ENCODE measurements at regions not wholly inside any gene's neighbourhood (a gene's known extent, or its start where the extent isn't known, plus 50 kb on each side); places are given as distances from the start of the nearest gene placed in this dataset.

GRCh38 chr11:103619938-103620337 is 416.5 kb upstream of the DDI1 start:
- no peak for DNase-seq
- Histone ChIP-seq H3K4me3 (ENCODE audit: low read depth, low read length) (no peak overlapping the region), H3K27me3 (replicated peaks) (no peaks in the 10 kb centered on the region), H3K36me3 (replicated peaks) (no peaks in the 10 kb centered on the region), H3K27ac (no peak overlapping the region)
- in situ Hi-C loops (cut with HindIII; ENCODE audit: low pct_ligation_motif_present, low sequenced_read_pairs): no loop called here
- TF ChIP-seq CTCF (IDR thresholded peaks at IDR 0.05; ENCODE audit: low read depth, low read length, missing control alignments): no peak

DNA sequence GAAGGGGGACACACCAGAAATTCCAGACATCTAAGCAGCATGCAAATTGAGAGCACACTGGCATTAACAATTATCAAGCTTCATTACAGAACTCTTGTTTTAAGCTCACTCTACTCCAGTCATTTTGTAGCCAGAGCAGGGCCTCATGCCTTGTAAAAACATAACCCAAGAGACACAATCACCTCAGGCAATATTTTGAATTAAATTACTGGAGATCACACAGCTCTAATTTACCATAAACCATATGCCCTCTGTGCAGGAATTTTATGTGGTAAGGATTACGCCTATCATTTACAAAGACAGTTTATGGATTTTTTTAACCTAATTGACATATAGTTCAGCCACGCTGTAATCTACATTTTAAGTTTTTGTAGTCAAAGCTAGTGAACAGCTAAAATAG is 414.1 kb upstream of the DDI1 start:
- no peak for TF ChIP-seq CTCF (IDR thresholded peaks at IDR 0.05; ENCODE audit: low read depth, low read length, missing control alignments)
- Histone ChIP-seq H3K4me3 (ENCODE audit: low read depth, low read length) (no peak overlapping the region), H3K27ac (no peak overlapping the region), H3K36me3 (replicated peaks) (no peaks in the 10 kb centered on the region), H3K27me3 (replicated peaks) (no peaks in the 10 kb centered on the region)
- no peak for DNase-seq
- in situ Hi-C loops (cut with HindIII; ENCODE audit: low pct_ligation_motif_present, low sequenced_read_pairs): no loop called here

DNA sequence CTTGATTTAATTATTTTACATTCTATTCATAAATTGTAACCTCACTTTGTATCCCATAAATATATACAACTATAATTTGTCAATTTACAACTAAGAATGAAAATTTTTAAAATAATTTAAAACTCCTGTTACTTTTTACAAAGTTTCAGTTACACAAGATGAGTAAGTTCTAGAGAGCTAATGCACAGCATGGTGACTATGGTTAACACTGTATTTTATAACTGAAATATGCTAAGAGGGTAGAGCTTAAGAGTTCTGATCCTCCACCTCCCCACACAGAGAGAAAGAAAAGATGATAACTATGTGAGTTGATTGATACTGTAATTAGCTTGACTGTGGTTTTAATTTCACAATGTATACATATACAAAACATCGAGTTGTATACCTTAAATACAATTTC is 412.5 kb upstream of the DDI1 start:
- no peaks in the 10 kb centered on the region for H3K27me3 ChIP-seq (replicated peaks)
- TF ChIP-seq CTCF (IDR thresholded peaks at IDR 0.05; ENCODE audit: low read depth, low read length, missing control alignments): no peak
- H3K36me3 ChIP-seq (replicated peaks): no peaks in the 10 kb centered on the region
- no peak overlapping the region for H3K27ac ChIP-seq
- H3K4me3 ChIP-seq (ENCODE audit: low read depth, low read length): no peak overlapping the region
- DNase-seq: no peak
- in situ Hi-C loops (cut with HindIII; ENCODE audit: low pct_ligation_motif_present, low sequenced_read_pairs): no loop called here

GRCh38 chr11:103624708-103625623 is 411.5 kb upstream of the DDI1 start:
- in situ Hi-C loops (cut with HindIII; ENCODE audit: low pct_ligation_motif_present, low sequenced_read_pairs): no loop called here
- H3K27ac ChIP-seq: peak overlapping the region; percentile 76
- no peak for TF ChIP-seq CTCF (IDR thresholded peaks at IDR 0.05; ENCODE audit: low read depth, low read length, missing control alignments)

DNA sequence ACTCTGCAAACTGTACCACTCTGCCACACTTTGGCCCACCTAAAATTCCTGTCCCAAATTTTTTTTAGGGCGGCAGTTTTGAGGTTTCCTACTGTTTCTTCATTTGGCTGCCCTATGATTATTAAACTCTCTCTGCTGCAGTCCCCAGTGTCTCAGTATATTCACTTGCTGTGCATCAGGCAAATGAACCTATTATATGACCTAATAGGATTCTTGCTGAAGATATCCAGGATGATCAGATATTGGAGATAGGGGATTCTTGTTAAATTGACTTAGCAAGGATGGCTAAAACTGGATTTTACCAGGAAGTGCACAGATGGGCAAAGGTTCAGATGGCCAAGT is 410.8 kb upstream of the DDI1 start:
- H3K4me3 ChIP-seq (ENCODE audit: low read depth, low read length): no peak overlapping the region
- TF ChIP-seq CTCF (IDR thresholded peaks at IDR 0.05; ENCODE audit: low read depth, low read length, missing control alignments): no peak
- DNase-seq: no peak
- no peaks in the 10 kb centered on the region for H3K27me3 ChIP-seq (replicated peaks)
- peak overlapping the region; percentile 54 for H3K27ac ChIP-seq
- no peaks in the 10 kb centered on the region for H3K36me3 ChIP-seq (replicated peaks)
- in situ Hi-C loops (cut with HindIII; ENCODE audit: low pct_ligation_motif_present, low sequenced_read_pairs): no loop called here

More at GRCh38 chr11:103624708-103625623, 411.5 kb upstream of the DDI1 start:
- Histone ChIP-seq H3K4me3 (ENCODE audit: low read depth, low read length) (no peak overlapping the region), H3K36me3 (replicated peaks) (no peaks in the 10 kb centered on the region), H3K27me3 (replicated peaks) (no peaks in the 10 kb centered on the region)
- DNase-seq: peak; percentile 73

- Histone ChIP-seq H3K4me3 (ENCODE audit: low read depth, low read length) (no peak overlapping the region), H3K27ac (no peak overlapping the region), H3K27me3 (replicated peaks) (no peaks in the 10 kb centered on the region), H3K36me3 (replicated peaks) (no peaks in the 10 kb centered on the region)
- DNase-seq: no peak
- no peak for TF ChIP-seq CTCF (IDR thresholded peaks at IDR 0.05; ENCODE audit: low read depth, low read length, missing control alignments)
- in situ Hi-C loops (cut with HindIII; ENCODE audit: low pct_ligation_motif_present, low sequenced_read_pairs): no loop called here
Measured at GRCh38 chr11:103628121-103628520, 408.3 kb upstream of the DDI1 start.
